H1 (cell line): ENCODE measurements at regions not wholly inside any gene's neighbourhood (a gene's known extent, or its start where the extent isn't known, plus 50 kb on each side); places are given as distances from the start of the nearest gene placed in this dataset.

ENCODE experiments used
- CBX8 ChIP-seq: fragments of 300-800, 300-1000 bp; sonication (generic); IDR thresholded peaks from 2 replicates; pipeline ENCODE4 v1.7.1; 2016; ENCODE audit warnings: low read depth, low read length, borderline replicate concordance
- E2F6 ChIP-seq: IDR thresholded peaks from 2 replicates; pipeline ENCODE4 v1.6.1; 2012; ENCODE audit warnings: inconsistent platforms
- POLR2AphosphoS5 ChIP-seq: IDR thresholded peaks from 2 replicates; pipeline ENCODE4 v1.6.1; 2011; ENCODE audit warnings: low read depth, low read length
- RAD21 ChIP-seq, 2 experiments: IDR thresholded peaks in 1 of 2; conservative IDR thresholded peaks in 1 of 2; 2 replicates each; pipeline ENCODE4 v1.6.1; 2011; ENCODE audit warnings: low read depth in 2 of 2, low read length in 2 of 2, improper control_type of control experiment in 1 of 2, inconsistent platforms in 1 of 2, mild to moderate bottlenecking in 1 of 2, moderate library complexity in 1 of 2

GRCh38 chr12:34151019-34151418 lies 128.7 kb downstream of the ALG10 start:
- TF ChIP-seq CBX8 (no peak), E2F6 (no peak), POLR2AphosphoS5 (no peak), RAD21 (IDR thresholded peaks at IDR 0.05 in 1 of 2, conservative IDR thresholded peaks at IDR 0.05 in 1 of 2; ENCODE audit: low read depth in 2 of 2, low read length in 2 of 2) (no peak)
